Left lung (tissue), 4 donors: ENCODE measurements at regions not wholly inside any gene's neighbourhood (a gene's known extent, or its start where the extent isn't known, plus 50 kb on each side); places are given as distances from the start of the nearest gene placed in this dataset.

ENCODE experiments used
- ATAC-seq: fragments of 200-7000 bp; cut with Tn5 transposase; one replicate; pipeline ENCODE4 v1.9.1; 2020; ENCODE audit warnings: moderate library complexity
- DNase-seq, 4 donors: peaks; one replicate each; pipeline ENCODE4 v3.0.0-alpha.2; 2013 to 2020
- H3K27ac ChIP-seq, 2 donors: fragments of 200-600 bp; sonication (generic) in 1 of 2; one replicate each; pipeline versions ENCODE4 v1.5.0 to v1.8.0; 2020 to 2021
- H3K27me3 ChIP-seq, 2 donors: fragments of 200-600 bp; sonication (generic) in 1 of 2; one replicate each; pipeline versions ENCODE4 v1.5.0 to v1.8.0; 2020 to 2021
- H3K36me3 ChIP-seq, 2 donors: fragments of 200-600 bp; sonication (generic) in 1 of 2; one replicate each; pipeline versions ENCODE4 v1.5.0 to v1.8.0; 2020 to 2021
- H3K4me1 ChIP-seq, 2 donors: fragments of 200-600 bp; one replicate each; pipeline ENCODE4 v1.8.0; 2021
- H3K4me3 ChIP-seq, 2 donors: fragments of 200-600 bp; sonication (generic) in 1 of 2; one replicate each; pipeline versions ENCODE4 v1.5.0 to v1.8.0; 2020 to 2021; ENCODE audit warnings: mild to moderate bottlenecking in 1 of 2
- H3K9me3 ChIP-seq, 2 donors: fragments of 200-600 bp; sonication (generic) in 1 of 2; one replicate each; pipeline versions ENCODE4 v1.5.0 to v1.8.0; 2020 to 2021
- CTCF ChIP-seq, 2 donors: fragments of 200-600 bp; sonication (generic) in 1 of 2; IDR thresholded peaks; one replicate each; pipeline versions ENCODE4 v1.5.0 to v1.8.0; 2021; ENCODE audit warnings: antibody characterized with exemption in 2 of 2
- intact Hi-C, 2 donors: fragments of 100-400 bp; cut with DNase I; formaldehyde crosslinking; loops; one replicate each; pipeline versions ENCODE4 v1.11.2 to v1.14.2; 2022
- donor health status: DM: no; HTN: yes; CAD: no.
- donor health status: DM: no; HTN: no; CAD: no.

GRCh38 chr3:16101295-16102186, 72.9 kb upstream of the GALNT15 start:
- no peak for TF ChIP-seq CTCF (IDR thresholded peaks at IDR 0.05)
- Histone ChIP-seq H3K36me3 (no peaks in the 10 kb centered on the region), H3K9me3 (no peaks in the 10 kb centered on the region), H3K4me1 (no peaks in the 10 kb centered on the region), H3K27me3 (no peaks in the 10 kb centered on the region), H3K27ac (peak overlapping the region; percentile 51 to 71), H3K4me3 (no peak overlapping the region)
- ATAC-seq, result peak; percentile 58
- DNase-seq, result no peak
- intact Hi-C loops, result no loop called here

GRCh38 chr3:16102187-16102561, 72.3 kb upstream of the GALNT15 start:
- Histone ChIP-seq H3K9me3 (no peaks in the 10 kb centered on the region), H3K4me1 (no peaks in the 10 kb centered on the region), H3K4me3 (no peak overlapping the region), H3K27me3 (no peaks in the 10 kb centered on the region), H3K27ac (peak overlapping the region; percentile 51 to 71), H3K36me3 (no peaks in the 10 kb centered on the region)
- intact Hi-C loops, result no loop called here
- TF ChIP-seq CTCF (IDR thresholded peaks at IDR 0.05), result no peak
- ATAC-seq (no peak), DNase-seq (no peak)

- intact Hi-C loops, result no loop called here
- TF ChIP-seq CTCF (IDR thresholded peaks at IDR 0.05), result no peak
- Histone ChIP-seq H3K27ac (peak overlapping the region; percentile 51 to 71), H3K36me3 (no peaks in the 10 kb centered on the region), H3K27me3 (no peaks in the 10 kb centered on the region), H3K4me3 (no peak overlapping the region), H3K4me1 (no peaks in the 10 kb centered on the region), H3K9me3 (no peaks in the 10 kb centered on the region)
- peak; percentile 73 for ATAC-seq
- DNase-seq, result no peak
Measured at GRCh38 chr3:16102905-16103364, 71.5 kb upstream of the GALNT15 start.

GRCh38 chr3:16103472-16103871, 71.0 kb upstream of the GALNT15 start:
- intact Hi-C loops, result no loop called here
- no peaks in the 10 kb centered on the region for H3K27me3 ChIP-seq
- ATAC-seq, result peak; percentile 57

More at GRCh38 chr3:16103472-16103871, 71.0 kb upstream of the GALNT15 start:
- H3K4me3 ChIP-seq, result no peak overlapping the region
- no peaks in the 10 kb centered on the region for H3K4me1 ChIP-seq
- no peak for TF ChIP-seq CTCF (IDR thresholded peaks at IDR 0.05)
- no peaks in the 10 kb centered on the region for H3K36me3 ChIP-seq
- peak overlapping the region in 1 of 2 donors; percentile 71 for H3K27ac ChIP-seq
- no peaks in the 10 kb centered on the region for H3K9me3 ChIP-seq
- DNase-seq, result no peak
